Adrenal gland (tissue), 9 donors: ENCODE measurements at regions not wholly inside any gene's neighbourhood (a gene's known extent, or its start where the extent isn't known, plus 50 kb on each side); places are given as distances from the start of the nearest gene placed in this dataset.

Experiments
- DNase-seq, 7 donors: peaks; one replicate each; pipeline ENCODE4 v3.0.0-alpha.2; 2019 to 2020
- H3K27ac ChIP-seq, 5 donors: fragments of 200-600 bp; sonication (generic) in 4 of 5; 1 replicate in 3 of 5; 2 replicates in 2 of 5; pipeline versions ENCODE4 v1.5.1 to v1.8.0; 2016 to 2020; ENCODE audit warnings: mild to moderate bottlenecking in 1 of 5
- H3K27me3 ChIP-seq: fragments of 200-600 bp; 2 replicates; pipeline ENCODE4 v1.8.0; 2021
- H3K36me3 ChIP-seq, 2 donors: fragments of 200-600 bp; replicated peaks in 1 of 2; 1 replicate in 1 of 2; 2 replicates in 1 of 2; pipeline versions ENCODE4 v1.5.1 to v1.8.0; 2018 to 2022
- H3K4me1 ChIP-seq, 2 donors: fragments of 200-600 bp; replicated peaks in 1 of 2; 1 replicate in 1 of 2; 2 replicates in 1 of 2; pipeline versions ENCODE4 v1.5.1 to v1.8.0; 2018 to 2021
- H3K4me3 ChIP-seq, 4 donors: fragments of 200-600 bp; sonication (generic) in 3 of 4; one replicate each; pipeline ENCODE4 v1.5.1; 2016 to 2018
- H3K9me3 ChIP-seq, 3 donors: fragments of 200-600 bp; sonication (generic) in 1 of 3; replicated peaks in 1 of 3; 1 replicate in 2 of 3; 2 replicates in 1 of 3; pipeline versions ENCODE4 v1.5.1 to v1.8.0; 2016 to 2021
- POLR2A ChIP-seq, 2 donors: fragments of 450-650 bp; IDR thresholded peaks; one replicate each; pipeline ENCODE4 v1.6.1; 2017; ENCODE audit warnings: antibody characterized with exemption in 2 of 2, mild to moderate bottlenecking in 2 of 2, moderate library complexity in 1 of 2
- WGBS, 4 donors: extraction: QIAGEN DNeasy Blood & Tissue Kit in 2 of 4; methylation state at CpG; one replicate each; pipeline versions ENCODE4 v1.1.5 to v1.1.7; 2013 to 2017; 5-methylcytosine and 5-hydroxymethylcytosine counted together
- intact Hi-C, 2 donors: fragments of 100-400 bp; cut with DNase I; formaldehyde crosslinking; loops; one replicate each; pipeline versions ENCODE4 v1.14.1 to v1.15.0; 2022 to 2023
- TF ChIP-seq, protein P1 (sequence below), 6 experiments: fragments of 450-650 bp in 4 of 6; fragments of 200-600 bp in 2 of 6; sonication (generic) in 1 of 6; IDR thresholded peaks; 1 replicate in 5 of 6; 2 replicates in 1 of 6; pipeline versions ENCODE4 v1.5.1 to v1.8.0; 2016 to 2021; ENCODE audit warnings: antibody characterized with exemption in 6 of 6, mild to moderate bottlenecking in 2 of 6, moderate library complexity in 1 of 6
- donor health status: healthy with polysubstance abuse.
- donor health status: Bipolar disorder and iron deficiency.
- donor health status: DM: yes; HTN: yes; CAD: no.
- donor health status: DM: no; HTN: no; CAD: no.
- donor health status: DM: no; HTN: no; CAD: no.

DNA sequence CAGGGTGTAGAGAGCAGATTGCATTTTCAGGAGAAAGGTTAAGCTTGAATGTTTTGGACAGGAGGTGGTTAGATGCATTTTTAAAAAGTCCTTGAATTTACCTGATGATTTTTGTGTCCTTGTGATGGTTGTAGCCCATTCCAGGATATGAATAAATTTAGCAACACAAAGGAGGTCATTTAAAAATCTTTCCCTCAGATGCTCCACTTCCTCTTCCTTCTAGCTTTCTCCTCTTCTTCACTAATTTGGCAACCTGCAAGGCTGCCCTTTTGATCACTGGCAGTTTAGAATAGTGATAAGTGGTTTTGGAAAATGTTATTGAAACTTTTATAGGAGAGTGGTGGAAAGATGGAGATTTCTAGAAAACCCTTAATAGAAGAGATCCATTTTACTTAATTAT lies 124.0 kb downstream of the LMO4 start:
- H3K4me1 ChIP-seq: no peaks in the 10 kb centered on the region
- no peak overlapping the region for H3K27ac ChIP-seq
- H3K9me3 ChIP-seq: no peaks in the 10 kb centered on the region
- H3K27me3 ChIP-seq: no peaks in the 10 kb centered on the region
- intact Hi-C loops: no loop called here
- DNase-seq: no peak
- TF ChIP-seq POLR2A (IDR thresholded peaks at IDR 0.05): no peak
- no peak overlapping the region for H3K4me3 ChIP-seq
- no peaks in the 10 kb centered on the region for H3K36me3 ChIP-seq

DNA sequence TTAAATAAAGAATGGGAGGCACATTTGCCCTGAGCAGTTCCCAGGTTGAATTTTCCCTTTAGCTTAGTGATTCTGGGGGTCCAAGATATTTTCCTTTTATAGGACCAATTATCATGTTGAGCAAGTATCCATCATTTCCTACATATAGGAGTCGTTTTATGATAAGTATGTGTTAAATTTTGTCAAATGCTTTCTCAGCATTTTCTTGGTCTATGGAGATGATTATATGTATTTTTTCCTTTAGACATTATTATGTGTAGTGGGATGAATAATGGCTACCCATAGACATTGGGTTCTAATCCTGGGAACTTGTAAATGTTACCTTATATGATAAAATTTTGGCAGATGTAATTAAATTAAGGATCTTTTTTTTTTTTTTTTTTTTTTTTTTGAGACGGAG lies 128.7 kb downstream of the LMO4 start:
- DNase-seq: no peak
- Histone ChIP-seq H3K9me3 (no peaks in the 10 kb centered on the region), H3K4me3 (no peak overlapping the region), H3K36me3 (no peaks in the 10 kb centered on the region), H3K27ac (no peak overlapping the region), H3K27me3 (no peaks in the 10 kb centered on the region), H3K4me1 (no peaks in the 10 kb centered on the region)
- intact Hi-C loops: no loop called here
- TF ChIP-seq, protein P1, sequence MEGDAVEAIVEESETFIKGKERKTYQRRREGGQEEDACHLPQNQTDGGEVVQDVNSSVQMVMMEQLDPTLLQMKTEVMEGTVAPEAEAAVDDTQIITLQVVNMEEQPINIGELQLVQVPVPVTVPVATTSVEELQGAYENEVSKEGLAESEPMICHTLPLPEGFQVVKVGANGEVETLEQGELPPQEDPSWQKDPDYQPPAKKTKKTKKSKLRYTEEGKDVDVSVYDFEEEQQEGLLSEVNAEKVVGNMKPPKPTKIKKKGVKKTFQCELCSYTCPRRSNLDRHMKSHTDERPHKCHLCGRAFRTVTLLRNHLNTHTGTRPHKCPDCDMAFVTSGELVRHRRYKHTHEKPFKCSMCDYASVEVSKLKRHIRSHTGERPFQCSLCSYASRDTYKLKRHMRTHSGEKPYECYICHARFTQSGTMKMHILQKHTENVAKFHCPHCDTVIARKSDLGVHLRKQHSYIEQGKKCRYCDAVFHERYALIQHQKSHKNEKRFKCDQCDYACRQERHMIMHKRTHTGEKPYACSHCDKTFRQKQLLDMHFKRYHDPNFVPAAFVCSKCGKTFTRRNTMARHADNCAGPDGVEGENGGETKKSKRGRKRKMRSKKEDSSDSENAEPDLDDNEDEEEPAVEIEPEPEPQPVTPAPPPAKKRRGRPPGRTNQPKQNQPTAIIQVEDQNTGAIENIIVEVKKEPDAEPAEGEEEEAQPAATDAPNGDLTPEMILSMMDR (IDR thresholded peaks at IDR 0.05): no peak
- no peak for TF ChIP-seq POLR2A (IDR thresholded peaks at IDR 0.05)
- 33 to 84% (median 41%) methylated on average over 1 to 2 of the region's 2 CpGs for WGBS, 4 donors

DNA sequence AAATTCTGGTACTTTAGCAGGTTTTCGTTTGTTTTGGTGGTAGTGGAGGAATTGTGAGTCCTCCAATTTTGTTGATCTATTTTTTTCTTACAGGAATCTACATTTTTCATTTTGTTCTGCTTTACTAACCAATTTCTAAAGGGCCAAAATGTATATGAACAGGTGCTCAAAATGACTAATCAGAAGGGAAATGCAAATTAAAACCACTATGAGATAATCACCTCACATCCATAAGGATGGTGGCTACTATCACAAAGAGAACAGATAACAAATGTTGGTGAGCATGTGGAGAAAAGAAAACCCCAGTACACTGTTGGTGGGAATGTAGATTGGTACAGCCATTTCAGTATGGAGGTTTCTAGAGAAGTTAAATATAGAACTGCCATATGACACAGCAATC lies 134.2 kb downstream of the LMO4 start:
- WGBS, 4 donors: 70 to 77% (median 75%) methylated on average over 1 of the region's 1 CpG
- intact Hi-C loops: no loop called here

DNA sequence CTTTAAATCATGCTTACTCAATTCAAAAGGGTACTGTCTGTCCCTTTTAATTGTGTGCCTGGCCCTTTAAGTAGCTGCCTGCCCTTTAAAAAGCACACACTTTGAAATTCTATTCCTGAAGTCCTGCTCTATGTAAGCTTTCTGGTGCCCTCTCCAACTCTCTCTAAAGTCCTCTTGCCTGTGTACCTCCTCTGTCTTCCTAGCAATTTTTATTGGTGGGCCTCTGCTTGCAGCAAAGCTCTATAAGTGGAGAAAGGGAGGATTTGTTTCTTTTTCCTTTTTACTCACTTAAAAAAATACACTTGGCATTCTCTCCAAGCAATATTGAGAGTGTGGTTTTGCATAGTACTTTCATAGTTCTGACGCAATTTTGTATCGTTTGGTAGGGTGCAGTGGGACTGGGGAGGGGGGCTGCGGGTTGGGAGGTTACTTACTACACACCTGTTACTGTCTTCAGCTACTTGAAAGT lies 135.4 kb downstream of the LMO4 start:
- Histone ChIP-seq H3K27ac (no peak overlapping the region), H3K36me3 (no peaks in the 10 kb centered on the region), H3K4me1 (no peaks in the 10 kb centered on the region), H3K27me3 (no peaks in the 10 kb centered on the region), H3K4me3 (no peak overlapping the region), H3K9me3 (no peaks in the 10 kb centered on the region)
- 22 to 40% (median 31%) methylated on average over 3 of the region's 3 CpGs for WGBS, 4 donors
- DNase-seq: no peak
- TF ChIP-seq POLR2A (IDR thresholded peaks at IDR 0.05): no peak
- TF ChIP-seq, protein P1 (IDR thresholded peaks at IDR 0.05): no peak
- intact Hi-C loops: no loop called here

More for the DNA sequence above, 134.2 kb downstream of the LMO4 start:
- no peak for TF ChIP-seq POLR2A (IDR thresholded peaks at IDR 0.05)
- TF ChIP-seq, protein P1 (IDR thresholded peaks at IDR 0.05): no peak
- Histone ChIP-seq H3K4me1 (no peaks in the 10 kb centered on the region), H3K4me3 (no peak overlapping the region), H3K27ac (no peak overlapping the region), H3K36me3 (no peaks in the 10 kb centered on the region), H3K9me3 (no peaks in the 10 kb centered on the region), H3K27me3 (no peaks in the 10 kb centered on the region)
- no peak for DNase-seq

DNA sequence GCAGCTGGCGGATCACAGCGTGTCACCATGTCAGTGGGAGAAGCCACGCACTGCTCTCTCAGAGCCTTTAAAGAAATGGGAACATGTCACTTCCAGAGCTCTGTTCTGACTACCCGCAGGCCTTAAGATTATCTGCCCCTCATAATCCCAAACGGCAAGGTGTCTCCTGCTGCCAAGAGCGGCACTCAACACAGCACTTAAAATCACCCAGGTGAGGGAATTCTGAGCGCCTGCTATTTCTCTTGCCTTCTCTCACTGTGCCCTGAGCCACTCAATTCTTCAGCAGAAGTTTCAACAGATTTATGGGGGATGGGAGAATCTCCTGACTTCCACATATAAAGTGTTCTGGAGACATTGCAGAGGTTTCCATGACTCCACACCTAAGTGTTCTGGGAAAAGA lies 137.9 kb downstream of the LMO4 start:
- 79 to 88% (median 86%) methylated on average over 7 of the region's 7 CpGs for WGBS, 4 donors
- TF ChIP-seq POLR2A (IDR thresholded peaks at IDR 0.05): no peak
- TF ChIP-seq, protein P1 (IDR thresholded peaks at IDR 0.05): no peak
- no peak overlapping the region for H3K27ac ChIP-seq
- H3K9me3 ChIP-seq: no peaks in the 10 kb centered on the region
- H3K4me3 ChIP-seq: no peak overlapping the region
- H3K4me1 ChIP-seq: no peaks in the 10 kb centered on the region
- no peaks in the 10 kb centered on the region for H3K36me3 ChIP-seq
- no peaks in the 10 kb centered on the region for H3K27me3 ChIP-seq
- intact Hi-C loops: no loop called here
- DNase-seq: no peak
